Transverse colon (tissue), 4 donors: ENCODE measurements at regions not wholly inside any gene's neighbourhood (a gene's known extent, or its start where the extent isn't known, plus 50 kb on each side); places are given as distances from the start of the nearest gene placed in this dataset.

ENCODE experiments used
- DNase-seq: peaks from one replicate; pipeline ENCODE4 v3.0.0-alpha.2; 2019
- H3K27ac ChIP-seq, 4 donors: fragments of 200-600 bp; sonication (generic); 2 replicates each; pipeline ENCODE4 v1.5.1; 2016 to 2018; ENCODE audit warnings: inconsistent platforms in 4 of 4
- H3K27me3 ChIP-seq: fragments of 200-600 bp; sonication (generic); 2 replicates; pipeline ENCODE4 v1.5.1; 2017; ENCODE audit warnings: inconsistent platforms
- H3K36me3 ChIP-seq, 4 donors: fragments of 200-600 bp; sonication (generic); 2 replicates each; pipeline ENCODE4 v1.5.1; 2017 to 2019; ENCODE audit warnings: inconsistent platforms in 4 of 4
- H3K4me1 ChIP-seq, 4 donors: fragments of 200-600 bp; sonication (generic); 2 replicates each; pipeline ENCODE4 v1.5.1; 2017 to 2020; ENCODE audit warnings: inconsistent platforms in 4 of 4
- H3K4me3 ChIP-seq, 4 donors: fragments of 200-600 bp; sonication (generic); 1 replicate in 1 of 4; 2 replicates in 3 of 4; pipeline versions ENCODE4 v1.5.1 to v1.6.1; 2017 to 2019; ENCODE audit warnings: inconsistent platforms in 4 of 4
- H3K9me3 ChIP-seq, 2 donors: fragments of 200-600 bp; sonication (generic); 2 replicates each; pipeline ENCODE4 v1.5.1; 2017 to 2019; ENCODE audit warnings: inconsistent platforms in 2 of 2
- EP300 ChIP-seq: sonication (generic); formaldehyde crosslinking; IDR thresholded peaks from one replicate; pipeline ENCODE4 v1.6.1; 2017; ENCODE audit warnings: antibody characterized with exemption, low read depth
- POLR2A ChIP-seq: fragments of 450-650 bp; IDR thresholded peaks from one replicate; pipeline ENCODE4 v1.6.1; 2016; ENCODE audit warnings: antibody characterized with exemption, mild to moderate bottlenecking, moderate library complexity
- POLR2AphosphoS5 ChIP-seq, 3 donors: sonication (generic); formaldehyde crosslinking; IDR thresholded peaks; one replicate each; pipeline ENCODE4 v1.6.1; 2016; ENCODE audit warnings: antibody characterized with exemption in 3 of 3
- WGBS, 2 donors: methylation state at CpG; one replicate each; pipeline ENCODE4 v1.1.5; 2018; ENCODE audit warnings: low coverage in 1 of 2; 5-methylcytosine and 5-hydroxymethylcytosine counted together
- in situ Hi-C, 4 donors: fragments of 200-750 bp; cut with MboI; loops; one replicate each; pipeline versions ENCODE4 v1.15.0 to v1.15.1; 2017; ENCODE audit warnings: low sequenced_read_pairs in 3 of 4, low pct_ligation_motif_present in 1 of 4, low pct_unique_long_range_greater_than_20kb in 1 of 4
- intact Hi-C: fragments of 100-400 bp; cut with DNase I; formaldehyde crosslinking; loops from one replicate; pipeline ENCODE4 v1.15.1; 2023; ENCODE audit warnings: low total_unique reads
- TF ChIP-seq, protein P1 (sequence below), 5 experiments: fragments of 200-600 bp in 3 of 5; fragments of 450-650 bp in 2 of 5; sonication (generic) in 3 of 5; IDR thresholded peaks; 1 replicate in 2 of 5; 2 replicates in 3 of 5; pipeline ENCODE4 v1.5.1; 2016 to 2017; ENCODE audit warnings: antibody characterized with exemption in 5 of 5, inconsistent platforms in 3 of 5, mild to moderate bottlenecking in 2 of 5, moderate library complexity in 1 of 5

DNA sequence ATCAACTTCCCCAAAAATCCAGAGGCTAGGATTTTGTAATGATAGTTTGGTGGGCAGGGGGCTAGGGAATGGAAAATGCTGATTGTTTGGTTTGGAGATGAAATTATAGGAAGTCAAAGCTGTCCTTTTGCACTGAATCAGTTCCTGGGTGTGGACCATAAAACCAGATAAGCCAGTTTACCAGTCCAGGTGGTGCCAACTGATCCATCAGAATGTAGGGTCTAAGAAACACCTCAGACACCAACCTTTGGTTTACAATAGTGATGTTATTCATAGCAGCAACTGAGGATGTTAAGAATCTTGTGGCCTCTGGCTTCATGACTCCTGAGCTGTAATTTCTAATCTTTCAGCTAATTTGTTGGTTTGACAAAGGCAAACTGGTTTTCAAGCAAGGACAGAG lies 496.6 kb upstream of the EPHA7 start:
- Histone ChIP-seq H3K9me3 (peaks cover 0 to 6% of the 10 kb centered on the region in 2 donors), H3K4me3 (no peak overlapping the region), H3K27ac (peak overlapping the region in 1 of 4 donors; percentile 4), H3K36me3 (no peaks in the 10 kb centered on the region), H3K4me1 (peaks cover 0 to 12% (median 0%) of the 10 kb centered on the region in 4 donors), H3K27me3 (no peaks in the 10 kb centered on the region)
- intact Hi-C loops (no loop called here), in situ Hi-C loops (no loop called here)
- no peak for TF ChIP-seq POLR2A
- no peak for TF ChIP-seq POLR2AphosphoS5 (IDR thresholded peaks at IDR 0.05)
- no peak for TF ChIP-seq EP300
- TF ChIP-seq, protein P1, sequence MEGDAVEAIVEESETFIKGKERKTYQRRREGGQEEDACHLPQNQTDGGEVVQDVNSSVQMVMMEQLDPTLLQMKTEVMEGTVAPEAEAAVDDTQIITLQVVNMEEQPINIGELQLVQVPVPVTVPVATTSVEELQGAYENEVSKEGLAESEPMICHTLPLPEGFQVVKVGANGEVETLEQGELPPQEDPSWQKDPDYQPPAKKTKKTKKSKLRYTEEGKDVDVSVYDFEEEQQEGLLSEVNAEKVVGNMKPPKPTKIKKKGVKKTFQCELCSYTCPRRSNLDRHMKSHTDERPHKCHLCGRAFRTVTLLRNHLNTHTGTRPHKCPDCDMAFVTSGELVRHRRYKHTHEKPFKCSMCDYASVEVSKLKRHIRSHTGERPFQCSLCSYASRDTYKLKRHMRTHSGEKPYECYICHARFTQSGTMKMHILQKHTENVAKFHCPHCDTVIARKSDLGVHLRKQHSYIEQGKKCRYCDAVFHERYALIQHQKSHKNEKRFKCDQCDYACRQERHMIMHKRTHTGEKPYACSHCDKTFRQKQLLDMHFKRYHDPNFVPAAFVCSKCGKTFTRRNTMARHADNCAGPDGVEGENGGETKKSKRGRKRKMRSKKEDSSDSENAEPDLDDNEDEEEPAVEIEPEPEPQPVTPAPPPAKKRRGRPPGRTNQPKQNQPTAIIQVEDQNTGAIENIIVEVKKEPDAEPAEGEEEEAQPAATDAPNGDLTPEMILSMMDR (IDR thresholded peaks at IDR 0.05) = no peak
- DNase-seq = no peak

DNA sequence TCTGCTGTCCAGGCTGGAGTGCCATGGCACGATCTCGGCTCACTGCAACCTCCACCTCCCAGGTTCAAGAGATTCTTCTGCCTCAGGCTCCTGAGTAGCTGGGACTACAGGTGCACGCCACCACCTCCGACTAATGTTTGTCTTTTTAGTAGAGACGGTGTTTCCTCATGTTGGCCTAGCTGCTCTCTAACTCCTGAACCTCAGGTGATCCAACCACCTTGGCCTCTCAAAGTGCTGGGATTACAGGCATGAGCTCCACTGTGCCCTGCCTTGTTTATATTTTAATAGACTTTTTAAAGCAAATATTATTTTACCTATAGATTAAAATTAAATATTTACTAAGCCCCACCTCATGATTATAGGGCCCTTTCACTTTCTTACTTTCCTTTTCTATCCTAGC lies 483.2 kb upstream of the EPHA7 start:
- in situ Hi-C loops = no loop called here
- Histone ChIP-seq H3K9me3 (no peaks in the 10 kb centered on the region), H3K36me3 (no peaks in the 10 kb centered on the region), H3K27ac (no peak overlapping the region), H3K27me3 (no peaks in the 10 kb centered on the region), H3K4me3 (no peak overlapping the region), H3K4me1 (no peaks in the 10 kb centered on the region)
- intact Hi-C loops = no loop called here
- no peak for TF ChIP-seq POLR2AphosphoS5 (IDR thresholded peaks at IDR 0.05)
- no peak for TF ChIP-seq EP300
- no peak for TF ChIP-seq POLR2A
- TF ChIP-seq, protein P1 (IDR thresholded peaks at IDR 0.05) = no peak
- DNase-seq = no peak
- 63 to 70% methylated on average over 4 to 5 of the region's 5 CpGs for WGBS, 2 donors

DNA sequence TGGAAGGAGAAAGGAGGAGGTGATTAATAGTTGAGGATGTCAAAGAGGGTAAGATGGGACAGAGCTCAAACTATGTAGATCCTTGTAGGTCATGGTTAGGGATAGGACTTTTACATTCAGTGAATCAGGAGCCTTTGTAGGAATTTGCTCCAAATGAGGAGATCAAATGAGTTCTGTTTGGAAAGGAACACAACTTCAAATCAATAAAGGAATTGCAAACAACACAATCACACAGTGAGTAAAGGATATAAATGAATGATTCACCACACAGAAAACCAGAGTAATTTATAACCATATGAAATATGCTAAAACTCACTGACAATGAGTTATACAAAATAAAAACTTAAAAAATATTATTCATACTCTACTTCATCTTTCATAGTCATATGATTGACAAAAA lies 480.8 kb upstream of the EPHA7 start:
- no peaks in the 10 kb centered on the region for H3K27me3 ChIP-seq
- TF ChIP-seq EP300 (no peak), POLR2A (no peak), POLR2AphosphoS5 (IDR thresholded peaks at IDR 0.05) (no peak)
- TF ChIP-seq, protein P1 (IDR thresholded peaks at IDR 0.05) = no peak
- intact Hi-C loops (no loop called here), in situ Hi-C loops (no loop called here)
- DNase-seq = no peak
- H3K4me3 ChIP-seq = no peak overlapping the region
- H3K27ac ChIP-seq = no peak overlapping the region
- no peaks in the 10 kb centered on the region for H3K36me3 ChIP-seq
- no peaks in the 10 kb centered on the region for H3K4me1 ChIP-seq
- no peaks in the 10 kb centered on the region for H3K9me3 ChIP-seq

DNA sequence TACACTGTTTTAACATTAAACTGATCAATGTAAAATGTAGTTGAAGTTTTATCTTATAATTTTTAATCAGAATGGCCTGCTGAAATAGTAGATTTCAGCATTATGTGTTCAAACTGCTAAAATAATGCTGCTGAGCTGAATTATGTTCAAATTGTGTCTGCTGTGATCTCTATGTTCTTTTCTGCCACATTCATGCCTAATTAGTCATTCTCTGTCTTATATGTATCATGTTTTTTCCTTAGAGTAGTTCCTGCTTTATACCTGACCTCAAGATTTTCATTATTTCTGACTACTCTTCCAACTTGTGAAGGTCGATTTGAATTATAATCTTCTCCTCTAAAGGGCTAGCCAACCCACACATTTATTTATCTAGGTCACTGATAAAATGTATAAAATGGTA lies 476.7 kb upstream of the EPHA7 start:
- no peaks in the 10 kb centered on the region for H3K36me3 ChIP-seq
- TF ChIP-seq, protein P1 (IDR thresholded peaks at IDR 0.05) = no peak
- TF ChIP-seq POLR2AphosphoS5 (IDR thresholded peaks at IDR 0.05) = no peak
- no peak for TF ChIP-seq POLR2A
- no peak for TF ChIP-seq EP300
- no peaks in the 10 kb centered on the region for H3K4me1 ChIP-seq
- in situ Hi-C loops = no loop called here
- 74 to 82% methylated on average over 1 of the region's 1 CpG for WGBS, 2 donors
- H3K4me3 ChIP-seq = no peak overlapping the region
- H3K27me3 ChIP-seq = no peaks in the 10 kb centered on the region
- H3K9me3 ChIP-seq = no peaks in the 10 kb centered on the region
- H3K27ac ChIP-seq = no peak overlapping the region
- DNase-seq = no peak
- intact Hi-C loops = no loop called here
